ENCODE measurements at regions not wholly inside any gene's neighbourhood (a gene's known extent, or its start where the extent isn't known, plus 50 kb on each side); places are given as distances from the start of the nearest gene placed in this dataset.

DNA sequence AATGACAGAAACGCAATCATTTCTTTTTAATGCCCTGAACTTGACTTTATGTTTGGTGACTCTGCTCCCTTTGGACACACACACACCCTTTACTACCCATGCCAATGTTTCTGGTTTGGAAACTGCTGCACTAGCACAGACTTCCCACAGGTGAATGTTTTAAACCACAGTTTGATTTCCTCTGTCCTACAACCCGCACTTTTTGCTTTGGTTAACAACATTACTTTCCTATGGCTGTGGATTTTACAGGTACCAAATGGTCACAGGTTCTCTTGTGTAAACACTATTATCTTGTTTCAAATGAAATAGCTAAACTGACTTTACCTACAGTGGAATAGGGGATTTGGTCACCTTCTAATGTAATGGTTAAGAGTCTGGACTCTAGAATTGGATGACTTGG lies 51.5 kb upstream of the ZNF644 start:
- no peaks in the 10 kb centered on the region for H3K27me3 Mint-ChIP-seq (ENCODE audit: unreplicated experiment)
- no peak for DNase-seq (ENCODE audit: extremely low spot score, unreplicated experiment)
- no peaks in the 10 kb centered on the region for H3K36me3 Mint-ChIP-seq (ENCODE audit: unreplicated experiment)
- TF ChIP-seq, protein P1, sequence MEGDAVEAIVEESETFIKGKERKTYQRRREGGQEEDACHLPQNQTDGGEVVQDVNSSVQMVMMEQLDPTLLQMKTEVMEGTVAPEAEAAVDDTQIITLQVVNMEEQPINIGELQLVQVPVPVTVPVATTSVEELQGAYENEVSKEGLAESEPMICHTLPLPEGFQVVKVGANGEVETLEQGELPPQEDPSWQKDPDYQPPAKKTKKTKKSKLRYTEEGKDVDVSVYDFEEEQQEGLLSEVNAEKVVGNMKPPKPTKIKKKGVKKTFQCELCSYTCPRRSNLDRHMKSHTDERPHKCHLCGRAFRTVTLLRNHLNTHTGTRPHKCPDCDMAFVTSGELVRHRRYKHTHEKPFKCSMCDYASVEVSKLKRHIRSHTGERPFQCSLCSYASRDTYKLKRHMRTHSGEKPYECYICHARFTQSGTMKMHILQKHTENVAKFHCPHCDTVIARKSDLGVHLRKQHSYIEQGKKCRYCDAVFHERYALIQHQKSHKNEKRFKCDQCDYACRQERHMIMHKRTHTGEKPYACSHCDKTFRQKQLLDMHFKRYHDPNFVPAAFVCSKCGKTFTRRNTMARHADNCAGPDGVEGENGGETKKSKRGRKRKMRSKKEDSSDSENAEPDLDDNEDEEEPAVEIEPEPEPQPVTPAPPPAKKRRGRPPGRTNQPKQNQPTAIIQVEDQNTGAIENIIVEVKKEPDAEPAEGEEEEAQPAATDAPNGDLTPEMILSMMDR (IDR thresholded peaks at IDR 0.05), result no peak
- peaks cover 4% of the 10 kb centered on the region for H3K9me3 Mint-ChIP-seq (ENCODE audit: unreplicated experiment)
- no peaks in the 10 kb centered on the region for H3K4me1 Mint-ChIP-seq (ENCODE audit: unreplicated experiment)
- H3K27ac Mint-ChIP-seq (ENCODE audit: unreplicated experiment), result no peak overlapping the region
- H3K4me3 Mint-ChIP-seq (ENCODE audit: unreplicated experiment), result no peak overlapping the region

DNA sequence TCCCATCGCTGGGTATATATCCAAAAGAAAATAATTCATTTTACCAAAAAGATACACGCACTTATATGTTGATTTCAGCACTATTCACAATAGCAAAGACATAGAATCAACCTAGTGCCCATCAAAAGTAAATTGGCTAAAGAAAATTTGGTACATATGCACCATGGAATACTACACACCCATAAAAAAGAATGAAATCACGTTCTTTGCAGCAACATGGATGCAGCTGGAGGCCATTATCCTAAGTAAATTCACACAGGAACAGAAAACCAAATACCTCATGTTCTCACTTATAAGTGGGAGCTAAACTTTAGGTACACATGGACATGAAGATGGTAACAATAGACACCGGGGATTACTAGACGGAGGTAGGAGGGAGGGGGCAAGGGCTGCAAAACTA lies 50.0 kb upstream of the ZNF644 start:
- Mint-ChIP-seq H3K27ac (ENCODE audit: unreplicated experiment) (no peak overlapping the region), H3K4me1 (ENCODE audit: unreplicated experiment) (no peaks in the 10 kb centered on the region), H3K27me3 (ENCODE audit: unreplicated experiment) (no peaks in the 10 kb centered on the region), H3K36me3 (ENCODE audit: unreplicated experiment) (no peaks in the 10 kb centered on the region), H3K4me3 (ENCODE audit: unreplicated experiment) (no peak overlapping the region), H3K9me3 (ENCODE audit: unreplicated experiment) (peaks cover 4% of the 10 kb centered on the region)
- TF ChIP-seq, protein P1 (IDR thresholded peaks at IDR 0.05), result no peak
- no peak for DNase-seq (ENCODE audit: extremely low spot score, unreplicated experiment)
